Subcutaneous abdominal adipose tissue (tissue), 5 donors: ENCODE measurements at regions not wholly inside any gene's neighbourhood (a gene's known extent, or its start where the extent isn't known, plus 50 kb on each side); places are given as distances from the start of the nearest gene placed in this dataset.
"Not testable (repeated sequence)": the region's sequence is repeated elsewhere in the genome, so short reads cannot be mapped to it uniquely, and the experiment has no call there.

Source experiments
- H3K27ac ChIP-seq: one replicate; pipeline ENCODE4 v1.7.0; 2013; ENCODE audit warnings: low read depth, mild to moderate bottlenecking, inconsistent platforms, low read length, moderate library complexity
- H3K27me3 ChIP-seq, 5 donors: one replicate each; pipeline ENCODE4 v1.7.0; 2013; ENCODE audit warnings: low read length in 5 of 5, inconsistent platforms in 1 of 5; ENCODE audit not compliant: control insufficient read depth in 5 of 5, insufficient read depth in 4 of 5
- H3K36me3 ChIP-seq, 5 donors: one replicate each; pipeline ENCODE4 v1.7.0; 2013; ENCODE audit warnings: low read length in 5 of 5; ENCODE audit not compliant: control insufficient read depth in 5 of 5, insufficient read depth in 5 of 5
- H3K4me1 ChIP-seq, 5 donors: one replicate each; pipeline ENCODE4 v1.7.0; 2013; ENCODE audit warnings: low read length in 5 of 5, mild to moderate bottlenecking in 3 of 5, moderate library complexity in 1 of 5; ENCODE audit not compliant: control insufficient read depth in 5 of 5, insufficient read depth in 5 of 5
- H3K4me3 ChIP-seq, 5 donors: one replicate each; pipeline ENCODE4 v1.7.0; 2013; ENCODE audit warnings: low read length in 5 of 5, low read depth in 1 of 5
- H3K9ac ChIP-seq, 5 donors: one replicate each; pipeline ENCODE4 v1.7.0; 2013; ENCODE audit warnings: low read length in 5 of 5, mild to moderate bottlenecking in 4 of 5, moderate library complexity in 3 of 5
- H3K9me3 ChIP-seq, 5 donors: one replicate each; pipeline ENCODE4 v1.7.0; 2013; ENCODE audit warnings: low read length in 5 of 5; ENCODE audit not compliant: control insufficient read depth in 5 of 5
- donor health status: healthy.
- donor health status: healthy.
- donor health status: healthy.
- donor health status: healthy.
- donor health status: healthy.

- not testable (repeated sequence) for H3K4me1 ChIP-seq, H3K36me3 ChIP-seq, H3K27me3 ChIP-seq, H3K9ac ChIP-seq, H3K27ac ChIP-seq, H3K4me3 ChIP-seq
- peaks cover 0 to 21% (median 6%) of the 10 kb centered on the region in 5 donors for H3K9me3 ChIP-seq
These were observed 68.6 kb upstream of the IZUMO1R start for GRCh38 chr11:94235772-94236171.

DNA sequence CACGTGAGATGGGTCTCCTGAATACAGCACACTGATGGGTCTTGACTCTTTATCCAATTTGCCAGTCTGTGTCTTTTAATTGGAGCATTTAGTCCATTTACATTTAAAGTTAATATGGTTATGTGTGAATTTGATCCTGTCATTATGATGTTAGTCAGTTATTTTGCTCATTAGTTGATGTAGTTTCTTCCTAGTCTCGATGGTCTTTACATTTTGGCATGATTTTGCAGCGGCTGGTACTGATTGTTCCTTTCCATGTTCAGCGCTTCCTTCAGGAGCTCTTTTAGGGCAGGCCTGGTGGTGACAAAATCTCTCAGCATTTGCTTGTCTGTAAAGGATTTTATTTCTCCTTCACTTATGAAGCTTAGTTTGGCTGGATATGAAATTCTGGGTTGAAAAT is 68.0 kb upstream of the IZUMO1R start:
- H3K9ac ChIP-seq, H3K4me1 ChIP-seq, H3K4me3 ChIP-seq, H3K36me3 ChIP-seq, H3K27ac ChIP-seq, H3K27me3 ChIP-seq: not testable (repeated sequence)
- H3K9me3 ChIP-seq, result peaks cover 0 to 21% (median 6%) of the 10 kb centered on the region in 5 donors

GRCh38 chr11:94237447-94238153 is 66.8 kb upstream of the IZUMO1R start:
- not testable (repeated sequence) for H3K27me3 ChIP-seq, H3K36me3 ChIP-seq, H3K9ac ChIP-seq, H3K27ac ChIP-seq, H3K4me1 ChIP-seq
- Histone ChIP-seq H3K4me3 (peak overlapping the region in 1 of 5 donors; percentile 5), H3K9me3 (peaks cover 0 to 21% (median 6%) of the 10 kb centered on the region in 5 donors)

GRCh38 chr11:94238154-94238735 is 66.1 kb upstream of the IZUMO1R start:
- H3K36me3 ChIP-seq, H3K27me3 ChIP-seq, H3K4me1 ChIP-seq, H3K9ac ChIP-seq, H3K27ac ChIP-seq, H3K4me3 ChIP-seq: not testable (repeated sequence)
- H3K9me3 ChIP-seq, result peaks cover 0 to 21% (median 6%) of the 10 kb centered on the region in 5 donors

GRCh38 chr11:94238774-94239173 is 65.6 kb upstream of the IZUMO1R start:
- H3K27ac ChIP-seq, H3K4me1 ChIP-seq, H3K27me3 ChIP-seq, H3K4me3 ChIP-seq, H3K9ac ChIP-seq, H3K36me3 ChIP-seq: not testable (repeated sequence)
- peaks cover 0 to 21% (median 6%) of the 10 kb centered on the region in 5 donors for H3K9me3 ChIP-seq

DNA sequence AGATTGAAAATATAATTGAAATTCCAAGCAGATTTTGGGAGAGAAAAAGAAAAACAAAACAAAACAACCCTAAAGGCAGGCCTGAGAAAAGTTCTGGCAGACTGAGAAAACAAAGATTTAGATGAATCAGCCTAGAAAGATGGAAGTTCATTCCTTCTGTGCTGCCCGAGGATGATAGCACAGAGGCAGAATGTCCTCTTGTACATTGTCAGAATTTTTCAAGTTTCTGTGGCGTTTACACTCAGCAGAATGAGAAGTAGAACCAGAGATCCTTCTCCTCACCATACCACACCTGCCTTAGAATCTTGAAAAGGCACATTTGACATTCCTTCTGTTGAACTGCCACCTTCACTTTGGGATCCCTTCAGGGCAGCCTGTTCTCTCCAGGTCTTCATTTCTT is 62.5 kb upstream of the IZUMO1R start:
- Histone ChIP-seq H3K4me3 (no peak overlapping the region), H3K27me3 (peaks cover 0 to 2% (median 0%) of the 10 kb centered on the region in 5 donors), H3K4me1 (no peaks in the 10 kb centered on the region), H3K36me3 (no peaks in the 10 kb centered on the region), H3K9me3 (peaks cover 0 to 14% (median 6%) of the 10 kb centered on the region in 5 donors), H3K9ac (no peak overlapping the region), H3K27ac (no peak overlapping the region)

- H3K4me3 ChIP-seq, result no peak overlapping the region
- no peak overlapping the region for H3K9ac ChIP-seq
- no peak overlapping the region for H3K27ac ChIP-seq
- H3K9me3 ChIP-seq, result peaks cover 0 to 4% (median 0%) of the 10 kb centered on the region in 5 donors
- no peaks in the 10 kb centered on the region for H3K4me1 ChIP-seq
- H3K36me3 ChIP-seq, result no peaks in the 10 kb centered on the region
- H3K27me3 ChIP-seq, result peaks cover 0 to 2% (median 0%) of the 10 kb centered on the region in 5 donors
These were observed 60.5 kb upstream of the IZUMO1R start for GRCh38 chr11:94243571-94244515.

DNA sequence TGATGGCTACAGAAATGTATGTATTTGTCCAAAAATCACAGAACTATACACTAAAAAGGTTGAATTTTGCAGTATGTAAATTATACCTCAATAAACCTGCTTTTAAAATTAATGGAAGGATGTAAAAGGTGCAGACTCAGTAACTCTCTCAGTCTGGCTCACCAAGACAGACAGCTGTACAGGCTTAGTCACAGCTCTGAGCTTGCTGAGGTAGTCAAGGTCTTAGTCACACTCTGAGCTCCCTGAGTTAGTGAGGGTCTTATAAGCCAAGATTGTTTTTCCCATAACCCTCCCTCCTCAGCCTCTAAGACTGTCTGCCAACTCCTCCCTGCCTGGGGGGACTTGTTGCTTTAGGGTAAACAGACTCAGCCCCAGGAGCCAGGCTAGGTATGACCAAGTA is 59.3 kb upstream of the IZUMO1R start:
- no peak overlapping the region for H3K27ac ChIP-seq
- H3K9ac ChIP-seq, result no peak overlapping the region
- no peaks in the 10 kb centered on the region for H3K4me1 ChIP-seq
- peaks cover 0 to 4% (median 0%) of the 10 kb centered on the region in 5 donors for H3K9me3 ChIP-seq
- no peaks in the 10 kb centered on the region for H3K36me3 ChIP-seq
- H3K27me3 ChIP-seq, result peaks cover 0 to 2% (median 0%) of the 10 kb centered on the region in 5 donors
- H3K4me3 ChIP-seq, result no peak overlapping the region

- not testable (repeated sequence) for H3K36me3 ChIP-seq, H3K4me3 ChIP-seq, H3K27me3 ChIP-seq, H3K4me1 ChIP-seq, H3K9me3 ChIP-seq, H3K9ac ChIP-seq, H3K27ac ChIP-seq
These were observed 56.1 kb upstream of the IZUMO1R start for GRCh38 chr11:94248301-94248700.

DNA sequence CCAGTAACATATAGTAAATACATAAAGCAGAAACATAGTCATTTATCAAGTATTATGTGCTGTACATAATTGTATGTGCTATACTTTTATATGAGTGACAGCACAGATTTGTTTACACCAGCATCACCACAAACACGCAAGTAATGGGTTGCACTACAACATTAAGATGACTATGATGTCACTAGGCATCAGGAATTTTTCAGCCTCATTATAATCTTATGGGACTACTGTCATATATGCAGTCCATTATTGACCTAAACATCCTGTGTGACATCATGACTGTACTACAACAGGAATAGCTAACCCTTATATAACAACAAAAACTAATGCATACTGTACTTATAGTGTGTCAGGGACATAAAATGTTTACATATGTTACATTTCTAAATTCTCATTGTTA is 50.2 kb upstream of the IZUMO1R start:
- no peaks in the 10 kb centered on the region for H3K9me3 ChIP-seq
- H3K4me3 ChIP-seq, result no peak overlapping the region
- H3K27ac ChIP-seq, result no peak overlapping the region
- no peaks in the 10 kb centered on the region for H3K27me3 ChIP-seq
- no peaks in the 10 kb centered on the region for H3K4me1 ChIP-seq
- H3K36me3 ChIP-seq, result no peaks in the 10 kb centered on the region
- no peak overlapping the region for H3K9ac ChIP-seq
